DND-41 (cell line): ENCODE measurements at regions not wholly inside any gene's neighbourhood (a gene's known extent, or its start where the extent isn't known, plus 50 kb on each side); places are given as distances from the start of the nearest gene placed in this dataset.

Source experiments
- EZH2 ChIP-seq: IDR thresholded peaks from 3 replicates; pipeline ENCODE4 v1.6.1; 2012; ENCODE audit warnings: borderline replicate concordance, low read depth, mild to moderate bottlenecking, moderate library complexity, low read length, inconsistent platforms; ENCODE audit not compliant: severe bottlenecking
- TF ChIP-seq, protein P1 (sequence below): IDR thresholded peaks from 2 replicates; pipeline ENCODE4 v1.5.1; 2012; ENCODE audit warnings: borderline replicate concordance, low read length, moderate library complexity, mild to moderate bottlenecking; ENCODE audit not compliant: poor library complexity, severe bottlenecking; ENCODE audit errors: extremely low read depth

DNA sequence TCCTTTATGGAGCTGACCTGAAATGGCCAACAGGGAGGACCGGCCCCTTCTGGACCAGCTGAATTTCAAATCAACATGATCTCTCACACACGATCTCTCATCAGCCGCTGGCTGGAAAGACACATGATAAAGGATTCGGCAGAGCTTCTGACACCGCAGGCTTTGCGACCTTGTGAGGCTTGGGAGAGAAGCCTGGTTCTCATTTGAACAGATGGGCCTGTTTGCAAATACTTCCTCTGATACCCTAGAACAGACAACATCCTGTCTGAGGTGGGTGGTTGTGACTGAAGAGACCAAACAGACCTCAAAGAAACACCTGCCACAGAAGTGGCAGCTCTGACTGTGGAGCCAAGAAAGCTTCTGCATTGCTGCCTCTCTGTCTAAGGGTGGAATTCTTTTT, 77.9 kb upstream of the SDK2 start:
- no peak for TF ChIP-seq EZH2
- TF ChIP-seq, protein P1, sequence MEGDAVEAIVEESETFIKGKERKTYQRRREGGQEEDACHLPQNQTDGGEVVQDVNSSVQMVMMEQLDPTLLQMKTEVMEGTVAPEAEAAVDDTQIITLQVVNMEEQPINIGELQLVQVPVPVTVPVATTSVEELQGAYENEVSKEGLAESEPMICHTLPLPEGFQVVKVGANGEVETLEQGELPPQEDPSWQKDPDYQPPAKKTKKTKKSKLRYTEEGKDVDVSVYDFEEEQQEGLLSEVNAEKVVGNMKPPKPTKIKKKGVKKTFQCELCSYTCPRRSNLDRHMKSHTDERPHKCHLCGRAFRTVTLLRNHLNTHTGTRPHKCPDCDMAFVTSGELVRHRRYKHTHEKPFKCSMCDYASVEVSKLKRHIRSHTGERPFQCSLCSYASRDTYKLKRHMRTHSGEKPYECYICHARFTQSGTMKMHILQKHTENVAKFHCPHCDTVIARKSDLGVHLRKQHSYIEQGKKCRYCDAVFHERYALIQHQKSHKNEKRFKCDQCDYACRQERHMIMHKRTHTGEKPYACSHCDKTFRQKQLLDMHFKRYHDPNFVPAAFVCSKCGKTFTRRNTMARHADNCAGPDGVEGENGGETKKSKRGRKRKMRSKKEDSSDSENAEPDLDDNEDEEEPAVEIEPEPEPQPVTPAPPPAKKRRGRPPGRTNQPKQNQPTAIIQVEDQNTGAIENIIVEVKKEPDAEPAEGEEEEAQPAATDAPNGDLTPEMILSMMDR: no peak
